PC-9 (cell line): ENCODE measurements at regions not wholly inside any gene's neighbourhood (a gene's known extent, or its start where the extent isn't known, plus 50 kb on each side); places are given as distances from the start of the nearest gene placed in this dataset.

Experiments
- CTCF ChIP-seq: fragments of 200-600 bp; sonication (generic); conservative IDR thresholded peaks from 2 replicates; pipeline ENCODE4 v1.6.1; 2017; ENCODE audit warnings: mixed run types, antibody characterized with exemption, mild to moderate bottlenecking, moderate library complexity
- EZH2 ChIP-seq: fragments of 200-600 bp; sonication (generic); IDR thresholded peaks from 2 replicates; pipeline ENCODE4 v1.8.0; 2017; ENCODE audit warnings: antibody characterized with exemption, low read depth

- TF ChIP-seq CTCF (no peak), EZH2 (no peak)
These were observed 53.9 kb upstream of the GPRC5B start for GRCh38 chr16:19938536-19938935.
